C4-2B (cell line): ENCODE measurements at regions not wholly inside any gene's neighbourhood (a gene's known extent, or its start where the extent isn't known, plus 50 kb on each side); places are given as distances from the start of the nearest gene placed in this dataset.
A peak's percentile ranks its signal among the peaks of the same experiment; 100 is the strongest.

Experiments used
- H3K27ac ChIP-seq: fragments of 450-650 bp; 2 replicates; pipeline ENCODE4 v1.5.1; 2017
- ZFX ChIP-seq: fragments of 450-650 bp; IDR thresholded peaks from 2 replicates; pipeline ENCODE4 v1.6.1; 2017
- TF ChIP-seq, protein P1 (sequence below): fragments of 450-650 bp; conservative IDR thresholded peaks from 2 replicates; pipeline ENCODE4 v1.5.1; 2017; ENCODE audit warnings: mild to moderate bottlenecking

DNA sequence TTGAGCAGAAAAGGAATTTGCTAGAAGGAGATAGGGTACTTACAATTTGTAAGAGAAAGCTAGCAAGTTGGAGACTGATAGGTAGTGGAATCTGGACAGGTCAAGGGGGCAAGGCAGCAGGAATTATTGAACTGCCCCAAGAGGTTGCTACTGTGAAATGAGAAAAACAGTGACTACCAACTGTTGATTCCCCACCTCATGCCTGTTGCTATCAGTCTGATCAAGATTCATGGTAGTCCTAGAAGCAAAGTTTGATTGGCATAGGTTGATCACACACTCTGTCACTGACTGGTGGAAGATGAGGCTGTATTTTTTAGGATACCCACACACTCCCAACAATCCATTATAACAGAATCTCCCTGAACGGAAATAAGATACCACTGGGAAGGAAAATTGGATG, 89.4 kb upstream of the IGF1 start:
- TF ChIP-seq, protein P1, sequence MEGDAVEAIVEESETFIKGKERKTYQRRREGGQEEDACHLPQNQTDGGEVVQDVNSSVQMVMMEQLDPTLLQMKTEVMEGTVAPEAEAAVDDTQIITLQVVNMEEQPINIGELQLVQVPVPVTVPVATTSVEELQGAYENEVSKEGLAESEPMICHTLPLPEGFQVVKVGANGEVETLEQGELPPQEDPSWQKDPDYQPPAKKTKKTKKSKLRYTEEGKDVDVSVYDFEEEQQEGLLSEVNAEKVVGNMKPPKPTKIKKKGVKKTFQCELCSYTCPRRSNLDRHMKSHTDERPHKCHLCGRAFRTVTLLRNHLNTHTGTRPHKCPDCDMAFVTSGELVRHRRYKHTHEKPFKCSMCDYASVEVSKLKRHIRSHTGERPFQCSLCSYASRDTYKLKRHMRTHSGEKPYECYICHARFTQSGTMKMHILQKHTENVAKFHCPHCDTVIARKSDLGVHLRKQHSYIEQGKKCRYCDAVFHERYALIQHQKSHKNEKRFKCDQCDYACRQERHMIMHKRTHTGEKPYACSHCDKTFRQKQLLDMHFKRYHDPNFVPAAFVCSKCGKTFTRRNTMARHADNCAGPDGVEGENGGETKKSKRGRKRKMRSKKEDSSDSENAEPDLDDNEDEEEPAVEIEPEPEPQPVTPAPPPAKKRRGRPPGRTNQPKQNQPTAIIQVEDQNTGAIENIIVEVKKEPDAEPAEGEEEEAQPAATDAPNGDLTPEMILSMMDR = no peak
- no peak for TF ChIP-seq ZFX
- no peak overlapping the region for H3K27ac ChIP-seq

DNA sequence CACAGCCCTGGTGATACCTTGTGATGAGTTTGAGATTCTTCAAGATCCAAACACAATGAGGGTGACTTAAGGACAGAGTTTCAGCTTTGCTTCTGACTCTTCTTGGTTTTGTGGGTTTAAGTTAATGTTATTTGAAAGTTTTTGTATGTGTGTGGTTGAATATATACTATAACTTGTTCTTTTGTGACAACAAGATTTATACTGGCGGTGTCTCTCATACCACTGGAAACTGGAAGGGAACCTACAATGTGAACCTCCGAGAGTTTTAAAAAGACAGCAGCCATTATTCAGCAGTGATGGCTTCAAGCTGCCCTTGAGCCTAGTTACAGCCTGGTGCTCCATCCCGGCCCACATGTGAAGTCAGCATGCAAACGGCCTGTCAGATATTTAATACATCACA, 87.9 kb upstream of the IGF1 start:
- H3K27ac ChIP-seq = no peak overlapping the region
- TF ChIP-seq, protein P1 = no peak
- no peak for TF ChIP-seq ZFX

DNA sequence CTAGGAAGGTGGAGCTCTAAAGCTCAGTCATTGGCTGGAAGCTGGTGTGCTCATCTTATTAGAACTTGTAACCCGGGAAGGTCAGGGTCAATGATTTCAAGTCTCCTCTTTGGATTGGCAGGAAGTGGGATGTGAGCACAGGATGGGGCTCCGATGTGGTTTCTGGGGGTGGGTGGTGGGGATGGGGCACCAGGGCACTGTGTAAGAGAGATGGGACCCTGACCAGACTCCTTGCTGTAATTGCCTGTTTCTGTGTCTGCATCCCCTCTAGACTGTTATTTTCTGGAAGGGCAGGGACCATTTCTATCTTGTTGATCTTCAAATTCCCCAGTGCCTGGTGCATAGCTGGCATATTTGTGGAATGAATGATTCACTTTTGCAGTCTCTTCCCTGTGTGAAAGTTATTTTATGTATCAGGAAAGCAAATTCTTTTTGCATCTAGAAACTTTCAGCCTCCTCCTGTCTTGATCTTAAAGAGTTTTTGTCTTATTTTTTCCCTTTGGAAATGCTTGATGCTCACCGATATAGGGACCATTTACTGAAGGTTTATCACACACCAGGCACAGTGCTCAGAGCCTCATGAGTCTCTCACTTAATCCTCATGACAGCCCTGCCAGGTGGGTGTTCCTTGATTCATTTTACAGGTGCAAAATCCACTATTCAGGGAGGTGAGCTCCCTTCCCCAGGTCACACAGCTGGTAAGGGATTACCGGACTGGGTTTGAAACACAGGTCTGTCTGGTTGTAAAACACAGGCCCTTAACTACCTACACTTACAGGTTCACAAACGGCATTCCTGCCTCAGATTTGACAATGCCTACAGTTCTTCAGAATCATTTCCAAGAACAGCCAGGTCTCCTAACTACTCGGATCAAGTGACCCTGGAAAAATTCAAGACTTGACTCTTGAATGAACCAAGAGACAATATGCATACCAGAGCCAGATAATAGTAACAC, 86.9 kb upstream of the IGF1 start:
- TF ChIP-seq, protein P1 = no peak
- TF ChIP-seq ZFX = no peak
- H3K27ac ChIP-seq = no peak overlapping the region

DNA sequence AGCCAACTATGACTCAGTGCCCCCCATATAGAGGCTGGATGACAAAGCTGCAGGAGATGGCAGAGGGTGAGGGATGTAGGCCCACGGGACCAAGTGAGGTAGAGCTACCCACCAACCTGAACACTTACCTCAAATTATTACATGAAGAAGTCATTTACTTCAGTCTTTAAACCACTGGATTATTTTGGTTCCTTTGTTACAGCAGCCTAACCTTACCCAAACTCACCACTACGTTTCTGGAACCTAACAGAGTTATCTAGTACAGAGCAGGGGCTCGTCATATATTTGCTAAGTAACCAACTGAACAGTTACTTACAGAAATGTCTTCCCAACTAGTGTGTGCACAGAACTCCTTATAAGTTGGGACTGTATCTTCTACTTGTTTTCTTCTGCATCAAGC, 85.2 kb upstream of the IGF1 start:
- H3K27ac ChIP-seq = no peak overlapping the region; the same call in 1 of the 2 replicates
- TF ChIP-seq ZFX = no peak
- TF ChIP-seq, protein P1 = no peak

DNA sequence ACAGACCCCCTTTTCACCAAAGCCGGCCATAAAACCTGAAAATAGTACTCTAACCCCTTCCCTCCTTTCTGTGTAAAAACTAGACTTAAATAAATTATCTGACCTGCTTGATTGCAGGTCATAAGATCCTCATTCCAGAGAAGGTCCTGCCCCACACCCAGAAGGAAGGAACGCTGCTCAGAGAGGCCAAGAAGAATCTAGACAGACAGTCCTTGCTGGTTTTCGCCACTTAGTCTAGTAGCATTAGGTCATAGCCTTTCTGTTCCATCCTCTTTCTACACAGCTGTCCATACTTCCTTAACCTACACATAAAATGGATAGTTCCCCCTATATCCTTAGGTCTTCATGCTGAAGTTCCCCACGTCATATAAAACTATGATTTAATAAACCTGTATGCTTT, 83.7 kb upstream of the IGF1 start:
- TF ChIP-seq, protein P1 = no peak
- TF ChIP-seq ZFX = no peak
- peak overlapping the region; percentile 71; the same call in 1 of the 2 replicates for H3K27ac ChIP-seq

DNA sequence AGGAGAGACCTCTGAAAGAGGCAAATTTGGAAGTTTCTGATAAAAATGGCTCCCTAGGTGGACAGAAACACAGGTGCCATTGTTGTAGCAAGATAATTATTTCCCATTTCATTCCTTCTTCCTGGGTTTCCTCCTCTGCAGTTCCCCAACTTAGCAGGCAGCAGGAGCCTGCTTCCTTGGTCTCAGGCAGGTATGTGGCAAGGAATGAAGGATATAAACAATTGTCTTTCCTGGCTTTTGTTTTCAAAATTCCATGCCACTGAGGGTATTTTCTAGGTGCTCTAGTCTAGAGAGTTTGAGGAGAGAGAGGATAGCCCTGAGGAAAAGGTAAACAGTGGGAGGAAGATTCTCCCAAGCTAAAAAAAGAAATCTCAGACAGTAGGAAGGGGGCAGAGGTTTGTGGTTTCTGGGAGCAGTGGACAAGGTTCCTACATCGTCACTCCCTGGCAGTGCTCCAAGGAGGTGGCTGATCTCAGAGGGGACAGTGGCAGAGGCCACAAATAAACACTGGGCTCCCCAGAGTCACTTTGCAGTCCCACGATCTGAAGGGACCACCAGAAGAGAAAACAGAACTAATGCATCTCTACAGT, 82.6 kb upstream of the IGF1 start:
- peak overlapping the region; percentile 71; the same call in 1 of the 2 replicates for H3K27ac ChIP-seq
- TF ChIP-seq ZFX = no peak
- TF ChIP-seq, protein P1 = no peak

DNA sequence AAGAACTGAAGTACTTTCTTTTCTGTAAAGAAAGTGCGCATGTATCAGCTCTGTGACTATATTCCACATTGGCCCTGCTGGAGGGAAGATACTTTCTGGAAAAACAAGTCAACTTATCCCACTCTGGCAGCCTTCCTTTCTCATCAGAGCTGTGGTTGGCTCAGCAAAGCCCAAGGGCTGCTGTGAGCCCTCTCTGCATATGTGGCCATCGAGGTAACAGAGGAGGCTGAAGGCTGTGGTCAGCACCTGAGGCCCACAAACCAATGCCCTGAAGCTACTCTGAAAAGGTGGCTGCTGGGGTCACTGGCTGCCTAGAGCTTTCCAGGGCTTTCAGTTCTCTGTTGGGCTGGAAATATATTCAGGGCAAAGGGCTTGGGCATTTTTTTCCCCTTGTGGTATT, 70.8 kb upstream of the IGF1 start:
- no peak overlapping the region for H3K27ac ChIP-seq
- TF ChIP-seq ZFX = no peak
